KMS-11 (cell line): ENCODE measurements at regions not wholly inside any gene's neighbourhood (a gene's known extent, or its start where the extent isn't known, plus 50 kb on each side); places are given as distances from the start of the nearest gene placed in this dataset.
"Not testable (repeated sequence)": the region's sequence is repeated elsewhere in the genome, so short reads cannot be mapped to it uniquely, and the experiment has no call there.

Source experiments
- H2AFZ ChIP-seq: fragments of 200-600 bp; sonication (generic); 2 replicates; pipeline ENCODE4 v1.6.1; 2016; ENCODE audit warnings: antibody characterized with exemption, mixed run types, low read depth
- H3K27ac ChIP-seq: fragments of 200-600 bp; sonication (generic); 2 replicates; pipeline ENCODE4 v1.6.1; 2016; ENCODE audit warnings: mild to moderate bottlenecking, mixed run types
- H3K27me3 ChIP-seq: fragments of 200-600 bp; sonication (generic); 2 replicates; pipeline ENCODE4 v1.6.1; 2017; ENCODE audit warnings: mild to moderate bottlenecking, low read depth, mixed run types, moderate library complexity; ENCODE audit not compliant: insufficient read depth
- H3K36me3 ChIP-seq: fragments of 200-600 bp; sonication (generic); 2 replicates; pipeline ENCODE4 v1.6.1; 2017; ENCODE audit warnings: mild to moderate bottlenecking, mixed run types; ENCODE audit not compliant: insufficient read depth
- H3K4me1 ChIP-seq: fragments of 200-600 bp; sonication (generic); 2 replicates; pipeline ENCODE4 v1.6.1; 2016; ENCODE audit warnings: mild to moderate bottlenecking, low read depth, mixed run types; ENCODE audit not compliant: poor library complexity, severe bottlenecking
- H3K4me2 ChIP-seq: fragments of 200-600 bp; sonication (generic); 2 replicates; pipeline ENCODE4 v1.7.0; 2016; ENCODE audit warnings: mild to moderate bottlenecking, mixed run types
- H3K4me3 ChIP-seq: fragments of 200-600 bp; sonication (generic); IDR thresholded peaks from 2 replicates; pipeline ENCODE4 v1.6.1; 2017; ENCODE audit warnings: low read depth, low read length, mixed read lengths; ENCODE audit not compliant: insufficient read depth
- H3K79me2 ChIP-seq: fragments of 200-600 bp; sonication (generic); 2 replicates; pipeline ENCODE4 v1.6.1; 2016; ENCODE audit warnings: low read depth, mixed run types; ENCODE audit not compliant: insufficient read depth
- H3K9ac ChIP-seq: fragments of 200-600 bp; sonication (generic); 2 replicates; pipeline ENCODE4 v1.6.1; 2016; ENCODE audit warnings: mild to moderate bottlenecking, mixed run types
- H4K20me1 ChIP-seq: fragments of 200-600 bp; sonication (generic); 2 replicates; pipeline ENCODE4 v1.6.1; 2016; ENCODE audit warnings: mild to moderate bottlenecking, mixed run types; ENCODE audit not compliant: insufficient read depth
- TF ChIP-seq, protein P1 (sequence below): fragments of 200-600 bp; sonication (generic); conservative IDR thresholded peaks from 2 replicates; pipeline ENCODE4 v1.6.1; 2017; ENCODE audit warnings: low read depth, mild to moderate bottlenecking, antibody characterized with exemption, low read length, moderate library complexity, mixed read lengths

- Histone ChIP-seq H3K4me3 (no peak overlapping the region), H2AFZ (no peak overlapping the region), H3K4me1 (no peaks in the 10 kb centered on the region), H3K27ac (no peak overlapping the region), H3K9ac (no peak overlapping the region), H3K27me3 (no peaks in the 10 kb centered on the region), H3K36me3 (no peaks in the 10 kb centered on the region), H4K20me1 (no peaks in the 10 kb centered on the region), H3K79me2 (no peaks in the 10 kb centered on the region), H3K4me2 (no peak overlapping the region)
- TF ChIP-seq, protein P1, sequence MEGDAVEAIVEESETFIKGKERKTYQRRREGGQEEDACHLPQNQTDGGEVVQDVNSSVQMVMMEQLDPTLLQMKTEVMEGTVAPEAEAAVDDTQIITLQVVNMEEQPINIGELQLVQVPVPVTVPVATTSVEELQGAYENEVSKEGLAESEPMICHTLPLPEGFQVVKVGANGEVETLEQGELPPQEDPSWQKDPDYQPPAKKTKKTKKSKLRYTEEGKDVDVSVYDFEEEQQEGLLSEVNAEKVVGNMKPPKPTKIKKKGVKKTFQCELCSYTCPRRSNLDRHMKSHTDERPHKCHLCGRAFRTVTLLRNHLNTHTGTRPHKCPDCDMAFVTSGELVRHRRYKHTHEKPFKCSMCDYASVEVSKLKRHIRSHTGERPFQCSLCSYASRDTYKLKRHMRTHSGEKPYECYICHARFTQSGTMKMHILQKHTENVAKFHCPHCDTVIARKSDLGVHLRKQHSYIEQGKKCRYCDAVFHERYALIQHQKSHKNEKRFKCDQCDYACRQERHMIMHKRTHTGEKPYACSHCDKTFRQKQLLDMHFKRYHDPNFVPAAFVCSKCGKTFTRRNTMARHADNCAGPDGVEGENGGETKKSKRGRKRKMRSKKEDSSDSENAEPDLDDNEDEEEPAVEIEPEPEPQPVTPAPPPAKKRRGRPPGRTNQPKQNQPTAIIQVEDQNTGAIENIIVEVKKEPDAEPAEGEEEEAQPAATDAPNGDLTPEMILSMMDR, result no peak
Measured at GRCh38 chr13:63843766-63844699, 2428.4 kb upstream of the PCDH20 start.

- Histone ChIP-seq H3K79me2 (no peaks in the 10 kb centered on the region), H3K27ac (no peak overlapping the region), H3K27me3 (no peaks in the 10 kb centered on the region), H3K4me2 (no peak overlapping the region), H3K4me1 (no peaks in the 10 kb centered on the region), H2AFZ (no peak overlapping the region), H3K9ac (no peak overlapping the region), H3K36me3 (no peaks in the 10 kb centered on the region), H4K20me1 (no peaks in the 10 kb centered on the region), H3K4me3 (no peak overlapping the region)
- TF ChIP-seq, protein P1, result no peak
Measured at GRCh38 chr13:63842102-63842501, 2426.5 kb upstream of the PCDH20 start.

- Histone ChIP-seq H3K4me1 (no peaks in the 10 kb centered on the region), H3K27ac (no peak overlapping the region), H3K4me3 (no peak overlapping the region), H4K20me1 (no peaks in the 10 kb centered on the region), H3K4me2 (no peak overlapping the region), H3K9ac (no peak overlapping the region), H3K79me2 (no peaks in the 10 kb centered on the region), H2AFZ (no peak overlapping the region), H3K36me3 (no peaks in the 10 kb centered on the region), H3K27me3 (no peaks in the 10 kb centered on the region)
- TF ChIP-seq, protein P1, result no peak
Measured at GRCh38 chr13:63840551-63841421, 2425.1 kb upstream of the PCDH20 start.

DNA sequence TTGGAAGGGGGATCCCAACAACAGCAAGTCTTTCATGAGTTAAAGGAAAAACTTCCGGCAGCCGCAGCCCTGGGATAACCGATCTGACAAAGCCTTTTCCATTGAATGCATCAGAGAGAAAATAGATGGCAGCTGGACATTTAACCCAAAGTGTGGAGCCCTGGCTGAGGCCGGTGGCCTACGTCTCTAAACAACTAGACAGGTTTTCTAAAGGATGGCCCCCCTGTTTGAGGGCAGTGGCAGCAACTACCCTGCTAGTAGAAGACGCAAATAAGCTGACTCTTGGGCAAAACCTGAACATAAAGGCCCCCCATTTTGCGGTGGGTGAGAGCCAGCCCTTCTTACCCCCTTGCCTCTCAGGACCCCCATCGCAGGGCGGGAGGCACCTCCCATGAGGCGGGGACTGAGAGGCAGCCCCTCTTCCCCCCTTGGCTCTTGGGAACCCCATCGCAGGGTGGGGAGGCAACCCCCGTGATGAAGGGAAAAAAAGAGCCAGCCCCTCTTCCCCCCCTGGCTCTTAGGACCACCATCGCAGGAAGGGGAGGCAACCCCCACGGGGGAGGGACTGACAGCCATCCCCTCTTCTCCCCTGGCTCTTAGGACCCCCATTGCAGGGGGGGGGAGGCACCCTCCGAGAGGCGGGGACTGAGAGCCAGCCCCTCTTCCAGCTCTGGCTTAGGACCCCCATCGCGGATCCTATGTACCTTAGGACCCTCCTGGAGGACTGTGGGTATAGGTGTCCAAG lies 2422.9 kb upstream of the PCDH20 start:
- Histone ChIP-seq H3K4me3 (no peak overlapping the region), H3K36me3 (no peaks in the 10 kb centered on the region), H3K27ac (no peak overlapping the region), H3K79me2 (no peaks in the 10 kb centered on the region), H3K4me2 (no peak overlapping the region), H4K20me1 (no peaks in the 10 kb centered on the region), H2AFZ (no peak overlapping the region), H3K4me1 (no peaks in the 10 kb centered on the region), H3K9ac (no peak overlapping the region), H3K27me3 (no peaks in the 10 kb centered on the region)
- TF ChIP-seq, protein P1, result no peak

DNA sequence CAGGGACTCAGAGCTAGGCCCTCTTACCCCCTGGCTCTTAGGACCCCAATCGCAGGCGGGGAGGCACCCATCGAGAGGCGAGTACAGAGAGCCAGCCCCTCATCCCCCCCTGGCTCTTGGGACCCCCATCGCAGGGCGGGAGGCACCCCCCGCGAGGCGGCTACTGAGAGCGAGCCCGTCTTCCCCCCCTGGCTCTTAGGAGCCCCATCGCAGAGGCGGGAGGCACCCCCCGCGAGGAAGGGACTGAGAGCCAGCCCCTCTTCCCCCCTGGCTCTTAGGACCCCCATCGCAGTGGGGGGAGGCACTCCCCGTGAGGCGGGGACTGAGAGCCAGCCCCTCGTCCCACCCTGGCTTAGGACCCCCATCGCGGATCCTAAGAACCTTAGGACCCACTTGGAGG lies 2422.1 kb upstream of the PCDH20 start:
- not testable (repeated sequence) for H3K79me2 ChIP-seq, H2AFZ ChIP-seq, H3K36me3 ChIP-seq, H3K4me1 ChIP-seq, H3K4me2 ChIP-seq, H3K27me3 ChIP-seq, H4K20me1 ChIP-seq, H3K27ac ChIP-seq, H3K9ac ChIP-seq, H3K4me3 ChIP-seq

- not testable (repeated sequence) for H3K4me3 ChIP-seq, H3K79me2 ChIP-seq, H3K36me3 ChIP-seq, H4K20me1 ChIP-seq, H3K27me3 ChIP-seq, H3K9ac ChIP-seq, H3K27ac ChIP-seq, H2AFZ ChIP-seq, H3K4me2 ChIP-seq, H3K4me1 ChIP-seq
Measured at GRCh38 chr13:63829609-63830008, 2414.0 kb upstream of the PCDH20 start.
